GM12878 (cell line): ENCODE measurements at regions not wholly inside any gene's neighbourhood (a gene's known extent, or its start where the extent isn't known, plus 50 kb on each side); places are given as distances from the start of the nearest gene placed in this dataset.

ENCODE experiments used
- ATAC-seq: fragments of 200-7000 bp; cut with Tn5 transposase; 3 replicates; pipeline ENCODE4 v1.9.1; 2020; ENCODE audit warnings: mild to moderate bottlenecking, moderate library complexity
- BruUV-seq: library from RNA; stranded (reverse); fragments of 400-500 nt; replicated peaks from 2 replicates; lab custom pipeline; 2021; lab: Mats Ljungman, UMichigan
- CTCF ChIA-PET: fragments of 300-600 bp; sonication (Branson Sonifier 250); formaldehyde crosslinking; extraction: SDS; loops from one replicate; lab custom pipeline; 2021; ENCODE audit warnings: inconsistent platforms; lab: Yijun Ruan, JAX
- POLR2A ChIA-PET: fragments of 350-600 bp; formaldehyde crosslinking; extraction: SDS; loops from one replicate; lab custom pipeline; 2021; ENCODE audit warnings: inconsistent platforms; lab: Charles Lee
- RAD21 ChIA-PET: fragments of 300-600 bp; sonication (Branson Sonifier 250); formaldehyde crosslinking; loops from one replicate; lab custom pipeline; 2023; ENCODE audit warnings: antibody characterized with exemption; ENCODE audit not compliant: unreplicated experiment; lab: Charles Lee
- SMC1A ChIA-PET: fragments of 300-600 bp; sonication (Branson Sonifier 250); formaldehyde crosslinking; loops from one replicate; lab custom pipeline; 2023; ENCODE audit not compliant: unreplicated experiment, uncharacterized antibody; lab: Charles Lee
- DNase-seq: peaks from one replicate; pipeline ENCODE4 v3.0.0-alpha.2; 2011; ENCODE audit warnings: low read depth, low spot score
- FAIRE-seq: peaks from 3 replicates; lab custom pipeline; 2011; peaks lifted over from hg19 to GRCh38; lab: Jason Lieb, UNC
- H2AFZ ChIP-seq: 2 replicates; pipeline ENCODE4 v1.6.0; 2011; ENCODE audit warnings: low read depth, low read length, control low read depth; ENCODE audit not compliant: control insufficient read depth
- H3K27ac ChIP-seq: 2 replicates; pipeline ENCODE4 v1.5.1; 2011; ENCODE audit warnings: control low read depth; ENCODE audit not compliant: control insufficient read depth, insufficient read depth
- H3K27me3 ChIP-seq, 2 experiments: replicated peaks in 1 of 2; 2 replicates each; pipeline versions ENCODE4 v1.6.0 to v1.6.1; 2011; ENCODE audit warnings: low read length in 1 of 2; ENCODE audit not compliant: control insufficient read depth in 2 of 2, insufficient read depth in 2 of 2
- H3K36me3 ChIP-seq, 2 experiments: 2 replicates each; pipeline ENCODE4 v1.5.1; 2011; ENCODE audit warnings: low read length in 1 of 2; ENCODE audit not compliant: control insufficient read depth in 2 of 2, insufficient read depth in 2 of 2
- H3K4me1 ChIP-seq: 2 replicates; pipeline ENCODE4 v1.6.1; 2011; ENCODE audit warnings: mild to moderate bottlenecking, low read length, moderate library complexity, mixed read lengths; ENCODE audit not compliant: control insufficient read depth, insufficient read depth
- H3K4me2 ChIP-seq: 2 replicates; pipeline ENCODE4 v1.6.0; 2011; ENCODE audit warnings: control low read depth; ENCODE audit not compliant: control insufficient read depth, insufficient read depth
- H3K4me3 ChIP-seq: fragments of 200-600 bp; sonication (generic); 2 replicates; pipeline ENCODE4 v1.5.1; 2016
- H3K79me2 ChIP-seq: 2 replicates; pipeline ENCODE4 v1.6.0; 2011; ENCODE audit warnings: low read length; ENCODE audit not compliant: control insufficient read depth, insufficient read depth
- H3K9ac ChIP-seq: 2 replicates; pipeline ENCODE4 v1.8.0; 2011; ENCODE audit warnings: low read length, control low read depth, mixed read lengths; ENCODE audit not compliant: control insufficient read depth, insufficient read depth
- H3K9me3 ChIP-seq: replicated peaks from 3 replicates; pipeline ENCODE4 v1.5.1; 2011; ENCODE audit warnings: mild to moderate bottlenecking, low read length; ENCODE audit not compliant: control insufficient read depth, insufficient read depth
- H4K20me1 ChIP-seq: 2 replicates; pipeline ENCODE4 v1.6.0; 2011; ENCODE audit not compliant: control insufficient read depth, insufficient read depth
- E4F1 ChIP-seq: fragments of 450-650 bp; IDR thresholded peaks from 2 replicates; pipeline ENCODE4 v1.6.1; 2018; ENCODE audit warnings: borderline replicate concordance, mild to moderate bottlenecking; ENCODE audit not compliant: partially characterized antibody
- EED ChIP-seq: sonication (generic); IDR thresholded peaks from 2 replicates; pipeline ENCODE4 v1.6.1; 2016; ENCODE audit warnings: antibody characterized with exemption, low read depth
- MXI1 ChIP-seq: fragments of 150-350 bp; IDR thresholded peaks from 2 replicates; pipeline ENCODE4 v1.6.1; 2011; ENCODE audit warnings: low read depth, mild to moderate bottlenecking, inconsistent platforms, low read length, improper control_type of control experiment
- POLR2AphosphoS2 ChIP-seq: IDR thresholded peaks from 2 replicates; pipeline ENCODE4 v1.6.1; 2011; ENCODE audit warnings: low read depth, mild to moderate bottlenecking, low read length, improper control_type of control experiment, moderate library complexity
- STAT3 ChIP-seq: IDR thresholded peaks from 2 replicates; pipeline ENCODE4 v1.6.1; 2011; ENCODE audit warnings: low read depth, low read length, improper control_type of control experiment
- TCF3 ChIP-seq: IDR thresholded peaks from 2 replicates; pipeline ENCODE4 v1.6.1; 2012; ENCODE audit warnings: low read depth, mild to moderate bottlenecking, low read length, borderline replicate concordance; ENCODE audit not compliant: insufficient read depth
- WGBS: methylation state at CpG from one replicate; pipeline ENCODE4 v1.1.6; 2016; ENCODE audit warnings: low lambda C conversion rate; ENCODE audit not compliant: insufficient replicate concordance, insufficient coverage; ENCODE audit errors: missing lambda C conversion rate; 5-methylcytosine and 5-hydroxymethylcytosine counted together
- in situ Hi-C: fragments of 300-500 bp; cut with MboI; formaldehyde crosslinking; loops from 9 replicates; pipeline ENCODE4 v1.14.3; 2018; ENCODE audit warnings: mixed read lengths
- intact Hi-C: fragments of 100-400 bp; cut with micrococcal nuclease; formaldehyde crosslinking; loops from one replicate; pipeline ENCODE4 v1.14.2; 2022; ENCODE audit not compliant: unreplicated experiment

- no peak overlapping the region for H3K27ac ChIP-seq
- RAD21 ChIA-PET: no interaction called here
- H3K4me2 ChIP-seq: no peak overlapping the region
- WGBS: 17% methylated on average over 3 of the region's 3 CpGs
- intact Hi-C loops (no loop called here), in situ Hi-C loops (no loop called here)
- no peak overlapping the region for H3K9ac ChIP-seq
- no peak for ATAC-seq
- H3K4me1 ChIP-seq: no peaks in the 10 kb centered on the region
- H3K36me3 ChIP-seq: no peaks in the 10 kb centered on the region
- DNase-seq: no peak
- CTCF ChIA-PET: no interaction called here
- SMC1A ChIA-PET: no interaction called here
- TF ChIP-seq MXI1 (no peak), E4F1 (no peak), EED (no peak), TCF3 (no peak), STAT3 (no peak), POLR2AphosphoS2 (no peak)
- no peak for FAIRE-seq
- H2AFZ ChIP-seq: no peak overlapping the region
- H3K27me3 ChIP-seq: no peaks in the 10 kb centered on the region; a peak in 1 of 4 replicates
- POLR2A ChIA-PET: no interaction called here
- BruUV-seq: no TSS peak
- no peaks in the 10 kb centered on the region for H3K79me2 ChIP-seq
- no peak overlapping the region for H3K4me3 ChIP-seq
- no peaks in the 10 kb centered on the region for H3K9me3 ChIP-seq
- H4K20me1 ChIP-seq: no peaks in the 10 kb centered on the region
Observed at GRCh38 chr10:90407131-90407530, 450.7 kb downstream of the HTR7 start.
